ENCODE measurements at regions not wholly inside any gene's neighbourhood (a gene's known extent, or its start where the extent isn't known, plus 50 kb on each side); places are given as distances from the start of the nearest gene placed in this dataset.
"Not testable (repeated sequence)": the region's sequence is repeated elsewhere in the genome, so short reads cannot be mapped to it uniquely, and the experiment has no call there.

DNA sequence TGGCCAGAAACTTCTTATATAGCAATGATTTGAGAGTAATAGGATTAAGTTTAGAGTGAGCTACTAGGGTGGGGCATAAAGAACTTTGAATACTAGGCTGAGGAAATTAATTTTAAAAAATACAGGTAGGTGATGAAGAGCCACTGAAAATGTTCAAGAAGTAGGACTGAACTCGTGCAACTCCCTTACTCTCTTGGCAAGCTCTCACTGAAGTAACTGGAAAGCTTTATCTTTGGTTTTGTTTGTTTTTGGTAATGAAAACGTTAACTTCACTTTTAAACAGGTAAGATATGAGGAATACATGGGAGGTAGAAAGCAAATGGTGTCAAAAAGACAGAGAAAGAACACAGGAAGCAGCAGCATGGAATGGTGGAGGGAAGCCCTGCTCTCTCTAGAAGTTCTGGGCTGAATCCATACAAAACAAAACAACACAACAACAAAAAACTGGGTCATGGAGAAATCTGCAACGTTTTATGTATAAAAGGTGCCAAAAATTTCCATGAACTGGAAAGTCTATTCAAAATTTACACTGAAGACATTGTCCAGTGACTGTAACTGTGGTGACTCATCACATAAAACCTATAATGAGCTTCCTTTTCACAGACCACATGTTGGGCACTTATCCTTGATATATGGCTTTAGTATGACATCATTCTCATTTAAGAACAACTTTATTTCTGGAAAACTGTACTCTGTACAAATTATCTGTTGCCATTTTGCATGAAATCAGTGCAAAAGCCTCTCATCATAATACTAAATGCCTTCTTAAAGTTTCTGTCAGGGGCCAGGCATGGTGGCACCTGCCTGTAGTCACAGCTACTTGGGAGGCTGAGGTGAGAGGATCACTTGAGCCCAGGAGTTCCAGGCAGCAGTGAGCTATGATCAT is 91.2 kb upstream of the CHD1 start:
- DNase-seq (ENCODE audit: low read depth in 2 of 2) = no peak

DNA sequence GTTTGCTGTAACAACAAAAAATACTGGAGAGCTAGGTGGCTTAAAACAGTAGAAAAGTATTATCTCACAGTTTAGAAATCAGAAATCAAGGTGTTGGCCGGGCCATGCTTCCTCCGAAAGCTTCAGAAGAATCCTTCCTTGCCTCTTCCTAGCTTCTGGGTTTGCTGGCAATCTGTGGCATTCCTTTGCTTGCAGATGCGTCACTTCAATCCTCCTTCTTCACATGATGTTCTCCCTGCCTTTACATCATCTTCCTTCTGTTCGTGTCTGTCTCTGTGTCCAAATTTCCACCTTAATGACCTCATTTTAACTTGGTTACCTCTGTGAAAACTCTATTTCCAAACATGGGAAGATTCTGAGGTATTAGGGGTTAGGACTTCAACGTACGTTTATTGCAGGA is 90.4 kb upstream of the CHD1 start:
- no peak for DNase-seq (ENCODE audit: low read depth in 2 of 2)

DNA sequence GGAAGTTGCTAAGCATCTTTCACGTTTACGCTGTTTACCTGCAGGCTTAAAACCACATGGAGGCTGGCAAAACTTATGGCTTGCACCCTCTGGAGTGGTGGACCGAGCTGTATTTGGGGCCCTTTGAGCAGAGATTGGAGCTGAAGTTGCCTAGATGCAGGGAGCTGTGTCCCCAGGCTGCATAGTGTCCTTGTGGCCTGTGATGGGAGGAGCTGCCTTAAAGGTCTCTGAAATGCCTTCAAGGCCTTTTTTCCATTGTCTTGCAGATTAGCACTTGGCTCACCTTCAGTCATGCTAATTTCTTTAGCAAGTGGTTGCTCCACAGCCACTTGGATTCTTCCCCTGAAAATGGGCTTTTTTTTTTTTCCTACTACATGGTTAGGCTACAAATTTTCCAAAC is 81.5 kb upstream of the CHD1 start:
- DNase-seq (ENCODE audit: low read depth in 2 of 2) = no peak

DNA sequence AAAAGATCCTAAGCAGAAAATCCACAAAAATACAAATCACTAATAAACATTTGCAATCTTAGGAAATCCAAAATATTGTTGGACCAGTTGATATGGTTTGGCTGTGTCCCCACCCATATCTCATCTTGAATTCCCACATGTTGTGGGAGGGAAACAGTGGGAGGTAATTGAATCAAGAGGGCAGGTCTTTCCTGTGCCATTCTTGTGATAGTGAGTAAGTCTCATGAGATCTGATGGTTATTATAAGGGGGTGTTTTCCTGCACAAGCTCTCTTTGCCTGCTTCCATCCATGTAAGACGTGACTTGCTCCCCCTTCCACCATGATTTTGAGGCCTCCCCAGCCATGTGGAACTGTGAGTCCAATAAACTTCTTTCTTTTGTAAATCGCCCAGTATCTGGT is 79.2 kb upstream of the CHD1 start:
- not testable (repeated sequence) for DNase-seq (ENCODE audit: low read depth in 2 of 2)

DNA sequence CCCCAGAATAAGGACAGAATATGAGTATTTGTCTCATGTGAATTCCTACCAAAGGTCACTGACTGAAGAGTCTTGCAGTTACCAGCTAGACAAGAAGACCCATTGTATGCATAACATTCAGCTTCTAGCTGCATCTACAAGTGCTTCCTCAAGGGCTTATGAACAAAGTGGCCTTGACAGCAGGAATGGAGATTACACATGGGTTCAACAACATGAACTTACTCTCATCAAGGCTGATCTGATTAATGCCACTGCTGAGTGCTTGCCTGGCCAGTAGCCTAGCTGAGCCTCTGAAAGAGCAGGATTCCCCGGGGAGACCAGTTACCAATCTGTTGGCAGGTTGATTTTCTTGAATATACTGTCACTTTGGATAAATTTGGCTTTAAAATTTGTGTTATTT is 76.7 kb upstream of the CHD1 start:
- DNase-seq (ENCODE audit: low read depth in 2 of 2) = no peak

DNA sequence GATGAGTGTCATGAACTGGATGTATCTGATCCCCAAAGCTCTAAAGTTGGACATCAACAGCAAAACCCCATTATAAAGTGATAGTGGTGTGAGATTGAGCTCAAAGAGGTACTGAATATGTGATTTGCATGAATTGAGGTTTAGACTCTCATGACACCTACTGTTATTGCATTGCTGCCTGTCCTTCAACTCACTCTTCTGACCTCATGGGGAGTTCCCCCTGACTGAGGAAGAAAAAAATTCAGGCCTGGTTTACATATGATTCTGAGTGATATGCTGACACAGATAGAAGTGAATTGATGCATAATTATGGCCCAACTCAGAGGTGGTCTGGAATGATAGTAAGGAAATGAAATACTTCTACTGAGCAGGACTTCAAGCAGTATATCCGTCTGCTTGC is 76.2 kb upstream of the CHD1 start:
- DNase-seq (ENCODE audit: low read depth in 2 of 2) = no peak

DNA sequence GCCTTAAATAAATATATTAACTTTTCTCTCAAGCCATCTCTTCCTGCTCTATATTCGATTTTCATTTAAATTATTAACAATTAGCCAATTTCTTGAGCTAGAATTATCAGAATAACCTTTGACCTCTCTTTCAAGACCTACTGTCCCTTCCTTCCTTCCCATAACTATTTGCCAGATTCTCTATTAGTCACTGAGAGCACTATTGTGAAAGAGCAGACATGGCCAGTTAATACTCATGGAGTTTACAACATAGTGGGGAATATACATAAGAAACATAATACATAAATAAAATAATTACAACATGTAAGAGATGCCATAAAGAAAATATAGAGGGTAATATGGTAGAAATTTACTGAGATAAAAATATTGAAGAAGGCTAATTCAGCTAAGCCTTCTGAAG is 72.1 kb upstream of the CHD1 start:
- DNase-seq (ENCODE audit: low read depth in 2 of 2) = no peak

DNA sequence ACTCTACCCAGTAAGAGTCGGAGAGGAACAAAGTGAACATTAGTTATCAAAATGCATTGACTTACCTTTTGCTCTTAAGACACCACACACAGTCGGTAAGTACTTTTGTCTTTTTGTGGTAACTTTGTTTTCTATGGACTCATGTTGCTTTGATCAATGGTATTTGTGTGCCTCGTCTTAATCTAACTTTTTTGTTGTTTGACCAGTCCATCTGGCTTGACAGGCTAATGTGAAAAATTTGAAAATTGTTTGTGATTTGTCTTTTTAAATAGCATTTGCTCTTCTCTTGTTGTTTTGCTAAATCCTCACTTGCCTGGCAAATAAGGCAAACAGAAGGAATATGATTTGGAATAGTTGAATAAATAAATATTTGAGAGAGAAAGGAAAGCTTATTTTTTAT is 71.4 kb upstream of the CHD1 start:
- no peak for DNase-seq (ENCODE audit: low read depth in 2 of 2)

DNA sequence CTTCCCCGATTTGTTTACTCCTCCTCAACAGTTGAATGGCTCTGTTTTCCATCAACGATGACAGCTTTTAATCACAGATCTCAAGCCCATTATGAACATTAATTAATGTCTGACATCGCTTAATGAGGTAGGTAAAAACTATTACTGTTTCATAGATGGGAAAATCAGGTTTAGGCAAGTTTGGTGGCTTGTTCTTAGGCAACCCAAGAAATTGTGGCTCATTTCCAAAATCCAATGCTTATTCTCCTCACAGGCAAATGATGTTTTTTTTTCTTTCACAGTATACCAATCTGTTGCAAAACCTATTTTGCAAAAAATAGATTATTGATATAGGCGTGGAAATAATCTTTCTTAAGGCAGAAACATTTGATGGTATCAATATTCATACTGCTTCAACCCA is 70.8 kb upstream of the CHD1 start:
- no peak for DNase-seq (ENCODE audit: low read depth in 2 of 2)

DNA sequence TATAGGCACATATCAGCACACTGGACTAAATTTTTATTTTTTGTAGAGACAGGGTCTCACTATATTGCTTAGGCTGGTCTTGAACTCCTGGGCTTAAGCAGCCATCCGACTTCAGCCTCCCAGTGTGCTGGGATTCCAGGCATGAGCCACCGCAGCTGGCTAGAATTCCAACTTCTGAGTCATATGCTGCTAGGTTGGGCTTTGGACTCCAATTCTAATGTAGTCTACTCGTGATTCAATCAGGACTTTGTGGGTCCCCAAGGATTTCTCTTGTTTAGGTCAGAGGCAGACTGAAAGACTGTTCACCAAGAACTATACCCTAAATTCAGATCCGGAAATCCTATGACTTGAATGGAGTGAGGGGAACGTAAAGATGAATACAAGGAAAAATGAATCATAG is 68.2 kb upstream of the CHD1 start:
- DNase-seq (ENCODE audit: low read depth in 2 of 2) = no peak

DNA sequence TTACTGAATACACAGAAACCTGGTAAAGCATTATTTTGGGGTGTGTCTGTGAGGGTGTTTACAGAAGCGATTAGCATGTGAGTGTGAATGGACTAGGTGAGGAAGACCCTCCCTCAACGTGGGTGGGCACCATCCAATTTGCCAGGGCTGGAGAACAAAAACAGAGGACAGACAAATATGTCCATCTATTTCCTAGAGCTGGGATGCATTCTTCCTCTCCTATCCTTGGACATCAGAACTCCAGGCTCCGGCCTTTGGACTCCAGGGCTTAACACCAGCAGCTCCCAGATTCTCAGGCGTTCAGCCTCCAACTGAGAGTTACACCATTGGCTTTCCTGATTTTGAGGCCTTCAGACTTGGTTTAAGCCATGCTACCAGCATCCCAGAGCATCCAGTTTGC is 65.8 kb upstream of the CHD1 start:
- DNase-seq (ENCODE audit: low read depth in 2 of 2) = no peak

DNA sequence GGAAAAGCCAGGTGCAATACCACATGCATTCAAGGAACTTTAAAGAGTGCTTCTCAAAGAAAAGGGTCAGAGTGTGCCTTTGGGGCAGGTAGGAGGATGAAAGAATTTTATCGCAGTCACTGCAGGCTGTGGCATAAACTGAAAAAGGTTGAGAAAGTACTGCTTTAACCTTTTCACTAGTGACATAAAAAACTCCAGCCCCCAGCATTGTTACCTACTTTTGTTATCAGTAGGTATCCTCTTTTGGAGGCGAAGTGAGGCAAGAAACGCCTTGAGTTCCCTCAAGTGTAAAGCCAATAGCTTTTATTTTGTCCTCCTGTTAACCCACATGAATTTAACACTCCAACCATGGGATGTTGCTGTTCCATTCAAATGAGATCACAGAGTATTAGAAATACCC is 64.7 kb upstream of the CHD1 start:
- no peak for DNase-seq (ENCODE audit: low read depth in 2 of 2)

DNA sequence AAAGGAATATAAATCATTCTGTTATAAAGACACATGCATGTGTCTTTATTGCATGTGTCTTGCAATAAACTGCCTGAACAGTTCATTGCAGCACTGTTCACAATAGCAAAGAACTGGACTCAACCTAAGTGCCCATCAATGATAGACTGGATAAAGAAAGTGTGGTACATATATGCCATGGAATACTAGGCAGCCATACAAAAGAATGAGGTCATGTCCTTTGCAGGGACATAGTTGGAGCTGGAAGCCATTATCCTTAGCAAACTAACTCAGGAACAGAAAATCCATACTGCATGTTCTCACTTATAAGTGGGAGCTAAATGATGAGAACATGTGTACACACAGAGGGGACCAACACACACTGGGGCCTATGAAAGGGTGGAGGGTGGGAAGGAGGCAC is 63.7 kb upstream of the CHD1 start:
- no peak for DNase-seq (ENCODE audit: low read depth in 2 of 2)

DNA sequence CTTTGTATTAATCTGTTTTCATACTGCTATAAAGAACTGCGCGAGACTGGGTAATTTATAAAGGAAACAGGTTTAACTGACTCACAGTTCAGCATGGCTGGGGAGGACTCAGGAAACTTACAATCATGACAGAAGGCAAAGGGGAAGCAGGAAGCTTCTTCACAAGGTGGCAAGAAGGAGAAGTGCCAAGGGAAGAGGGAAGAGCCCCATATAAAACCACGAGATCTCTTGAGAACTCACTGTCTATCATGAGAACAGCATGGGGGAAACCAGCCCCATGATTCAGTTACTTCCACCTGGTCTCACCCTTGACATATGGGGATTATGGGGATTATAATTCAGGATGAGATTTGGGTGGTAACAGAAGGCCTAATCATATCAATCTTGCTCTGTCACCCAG is 60.9 kb upstream of the CHD1 start:
- no peak for DNase-seq (ENCODE audit: low read depth in 2 of 2)

DNA sequence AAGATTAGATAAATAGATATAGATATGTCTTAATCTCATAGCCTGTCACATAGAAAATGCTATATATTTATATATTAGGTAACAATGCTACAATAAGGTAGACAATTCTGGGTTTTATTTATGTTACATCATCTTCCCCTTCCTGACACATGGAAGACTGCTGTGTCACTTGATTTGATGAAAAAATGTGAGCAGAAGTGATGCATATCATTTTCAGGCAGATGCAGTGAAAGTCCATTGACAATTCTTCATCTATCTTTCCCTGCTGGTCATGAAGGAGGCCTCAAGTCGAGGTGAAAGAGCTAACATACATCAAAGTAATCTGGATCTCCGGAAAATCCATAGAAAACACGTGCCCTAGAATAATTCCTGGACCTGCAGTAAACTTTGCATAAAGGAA is 57.8 kb upstream of the CHD1 start:
- no peak for DNase-seq (ENCODE audit: low read depth in 2 of 2)

DNA sequence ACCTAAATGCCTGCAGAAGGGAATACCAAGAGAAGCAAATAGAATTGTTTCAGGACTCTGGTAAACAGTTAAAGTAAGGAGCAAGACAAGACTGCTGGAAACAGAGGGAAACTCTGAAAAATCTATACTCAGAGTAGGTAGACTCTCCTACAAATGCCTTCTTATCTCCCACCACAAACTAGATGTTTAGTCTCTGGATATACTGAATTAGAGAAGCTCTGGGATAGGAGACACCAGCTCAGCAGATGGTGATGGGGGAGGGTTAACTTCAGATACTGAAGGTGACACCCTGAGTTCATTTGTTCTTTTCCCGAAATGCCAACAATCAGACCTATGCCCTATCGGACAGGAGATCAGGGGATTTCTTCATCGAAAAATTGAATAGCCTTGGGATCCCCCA is 54.1 kb upstream of the CHD1 start:
- DNase-seq (ENCODE audit: low read depth in 2 of 2) = no peak

Data from stimulated activated CD4-positive, alpha-beta T cell treated with anti-CD3 and anti-CD28 coated beads, Interleukin-12 subunit alpha, Interleukin-12 subunit beta, amount 100 ng/mL, for 24 hours (primary cell).